ENCODE measurements at regions not wholly inside any gene's neighbourhood (a gene's known extent, or its start where the extent isn't known, plus 50 kb on each side); places are given as distances from the start of the nearest gene placed in this dataset.
"Not testable (repeated sequence)": the region's sequence is repeated elsewhere in the genome, so short reads cannot be mapped to it uniquely, and the experiment has no call there.

GRCh38 chr9:63346310-63347048 lies 1938.5 kb downstream of the FOXD4L5 start (continued):
- TF ChIP-seq ZNF687 (CRISPR knock-in tag; IDR thresholded peaks at IDR 0.05), result peak; percentile 43
- peak; percentile 32; the same call in 1 of the 2 replicates for TF ChIP-seq BCL6 (CRISPR knock-in tag; IDR thresholded peaks at IDR 0.05)
- 0 out of 4 replicates have a peak, but pooled peaks of 1 of the 2 experiments have one; percentile 16 for TF ChIP-seq KLF16 (CRISPR knock-in tag; IDR thresholded peaks at IDR 0.05)
- peak; percentile 42; the same call in 1 of the 2 replicates for TF ChIP-seq HNF4A (CRISPR knock-in tag; IDR thresholded peaks at IDR 0.05)
- peak; percentile 37; the same call in 1 of the 2 replicates for TF ChIP-seq RXRB (CRISPR knock-in tag; IDR thresholded peaks at IDR 0.05; ENCODE audit: borderline replicate concordance)
- 0 out of 2 replicates have a peak, but pooled peaks have one; percentile 64 for TF ChIP-seq ZHX2 (IDR thresholded peaks at IDR 0.05; ENCODE audit: low read depth)
- not testable (repeated sequence) for TF ChIP-seq ZHX2 (CRISPR knock-in tag; IDR thresholded peaks at IDR 0.05; ENCODE audit: borderline replicate concordance); ATF7 (IDR thresholded peaks at IDR 0.05)
- 0 out of 2 replicates have a peak, but pooled peaks have one; percentile 19 for TF ChIP-seq SMAD3 (CRISPR knock-in tag; IDR thresholded peaks at IDR 0.05)
- peak; percentile 58 for TF ChIP-seq SOX5 (CRISPR knock-in tag; IDR thresholded peaks at IDR 0.05; ENCODE audit: borderline replicate concordance)
- TF ChIP-seq ATF7 (CRISPR knock-in tag; IDR thresholded peaks at IDR 0.05), result 0 out of 2 replicates have a peak, but pooled peaks have one; percentile 33
- peak; percentile 31; the same call in 1 of the 2 replicates for TF ChIP-seq YEATS4 (CRISPR knock-in tag; IDR thresholded peaks at IDR 0.05; ENCODE audit: borderline replicate concordance)
- TF ChIP-seq PAXIP1 (CRISPR knock-in tag; conservative IDR thresholded peaks at IDR 0.05), result peak; percentile 57
- TF ChIP-seq ELF1 (CRISPR knock-in tag; IDR thresholded peaks at IDR 0.05), result peak; percentile 42; the same call in 1 of the 2 replicates
- peak; percentile 67; the same call in 1 of the 2 replicates for TF ChIP-seq SAP130 (CRISPR knock-in tag; IDR thresholded peaks at IDR 0.05; ENCODE audit: low read depth)
- TF ChIP-seq HOXA3 (CRISPR knock-in tag; IDR thresholded peaks at IDR 0.05), result peak; percentile 91
